HepG2 (cell line): ENCODE measurements at regions not wholly inside any gene's neighbourhood (a gene's known extent, or its start where the extent isn't known, plus 50 kb on each side); places are given as distances from the start of the nearest gene placed in this dataset.

Experiments used
- ATAC-seq: fragments of 200-7000 bp; cut with Tn5 transposase; 3 replicates; pipeline ENCODE4 v1.9.1; 2020; ENCODE audit warnings: mild to moderate bottlenecking, moderate library complexity
- BruUV-seq: library from RNA; stranded (reverse); fragments of 400-500 nt; replicated peaks from 2 replicates; lab custom pipeline; 2021; lab: Mats Ljungman, UMichigan
- CTCF ChIA-PET: fragments of 300-600 bp; formaldehyde crosslinking; extraction: SDS; loops from one replicate; lab custom pipeline; 2021; ENCODE audit warnings: low total read pairs, inconsistent platforms, low intra/inter-chr PET ratio; lab: Yijun Ruan, JAX
- POLR2A ChIA-PET: fragments of 350-600 bp; sonication (Branson Sonifier 250); formaldehyde crosslinking; loops from one replicate; lab custom pipeline; 2020; ENCODE audit warnings: antibody characterized with exemption, inconsistent platforms; lab: Yijun Ruan, JAX
- DNase-seq: peaks from one replicate; pipeline ENCODE4 v3.0.0-alpha.2; 2015; ENCODE audit warnings: low spot score
- FAIRE-seq: peaks from 3 replicates; lab custom pipeline; 2011; peaks lifted over from hg19 to GRCh38; lab: Jason Lieb, UNC
- H2AFZ ChIP-seq: one replicate; pipeline ENCODE4 v1.6.1; 2011; ENCODE audit warnings: low read length, inconsistent platforms
- H3K27ac ChIP-seq: fragments of 300-600 bp; 3 replicates; pipeline ENCODE4 v1.8.0; 2011; ENCODE audit warnings: mixed run types, mild to moderate bottlenecking, mixed read lengths, low read length, inconsistent platforms; ENCODE audit not compliant: insufficient read depth; ENCODE audit errors: extremely low read length
- H3K27me3 ChIP-seq, 2 experiments: fragments of 200-600 bp in 1 of 2; 2 replicates in 1 of 2; 3 replicates in 1 of 2; pipeline versions ENCODE4 v1.6.0 to v1.8.0; 2011; ENCODE audit warnings: low read length in 2 of 2, mild to moderate bottlenecking in 2 of 2, moderate library complexity in 2 of 2, inconsistent platforms in 1 of 2; ENCODE audit not compliant: insufficient read depth in 2 of 2, control insufficient read depth in 1 of 2
- H3K36me3 ChIP-seq, 2 experiments: fragments of 200-600 bp in 1 of 2; replicated peaks in 1 of 2; 2 replicates in 1 of 2; 3 replicates in 1 of 2; pipeline versions ENCODE4 v1.5.1 to v1.8.0; 2011; ENCODE audit warnings: low read length in 2 of 2, inconsistent platforms in 1 of 2; ENCODE audit not compliant: insufficient read depth in 2 of 2, control insufficient read depth in 1 of 2
- H3K4me1 ChIP-seq: 2 replicates; pipeline ENCODE4 v1.5.1; 2012; ENCODE audit warnings: low read length, inconsistent platforms; ENCODE audit not compliant: insufficient read depth
- H3K4me2 ChIP-seq: 2 replicates; pipeline ENCODE4 v1.6.0; 2011; ENCODE audit warnings: low read depth, low read length, inconsistent platforms
- H3K4me3 ChIP-seq, 3 experiments: fragments of 200-600 bp in 1 of 3; sonication (generic), shearing (Covaris generic) in 1 of 3; replicated peaks in 1 of 3; 2 replicates each; pipeline ENCODE4 v1.5.1; 2011 to 2016; ENCODE audit warnings: low read length in 3 of 3, inconsistent platforms in 2 of 3, low read depth in 2 of 3, mild to moderate bottlenecking in 2 of 3, control low read depth in 1 of 3, mixed read lengths in 1 of 3; ENCODE audit not compliant: insufficient read depth in 1 of 3
- H3K79me2 ChIP-seq: one replicate; pipeline ENCODE4 v1.6.1; 2011; ENCODE audit warnings: low read length, inconsistent platforms; ENCODE audit not compliant: insufficient read depth
- H3K9ac ChIP-seq: 2 replicates; pipeline ENCODE4 v1.6.0; 2011; ENCODE audit warnings: mild to moderate bottlenecking, low read depth, low read length, inconsistent platforms; ENCODE audit not compliant: insufficient read depth
- H3K9me3 ChIP-seq: 2 replicates; pipeline ENCODE4 v1.5.1; 2012; ENCODE audit warnings: mild to moderate bottlenecking, low read length
- H4K20me1 ChIP-seq: 2 replicates; pipeline ENCODE4 v1.6.0; 2011; ENCODE audit warnings: inconsistent platforms, mild to moderate bottlenecking, low read length, moderate library complexity; ENCODE audit not compliant: insufficient read depth
- FOXJ3 ChIP-seq: sonication (generic); formaldehyde crosslinking; IDR thresholded peaks from 2 replicates; pipeline ENCODE4 v1.4.0; 2020; ENCODE audit warnings: missing genetic modification reagents, mild to moderate bottlenecking, borderline replicate concordance
- IRX3 ChIP-seq: sonication (generic); formaldehyde crosslinking; IDR thresholded peaks from 2 replicates; pipeline ENCODE4 v1.8.1; 2023; ENCODE audit warnings: mild to moderate bottlenecking, low read depth, missing genetic modification reagents, borderline replicate concordance
- SIN3B ChIP-seq: fragments of 150-350 bp; IDR thresholded peaks from 2 replicates; pipeline ENCODE4 v1.6.1; 2014; ENCODE audit warnings: low read length
- SMAD1 ChIP-seq: sonication (generic); formaldehyde crosslinking; IDR thresholded peaks from 2 replicates; pipeline ENCODE4 v1.4.0; 2020; ENCODE audit warnings: missing genetic modification reagents, low read depth, mild to moderate bottlenecking, borderline replicate concordance
- SOX6 ChIP-seq, 2 experiments: fragments of 450-650 bp in 1 of 2; sonication (generic) in 1 of 2; formaldehyde crosslinking in 1 of 2; IDR thresholded peaks; 2 replicates each; pipeline versions ENCODE4 v1.4.0 to v1.6.1; 2017 to 2020; ENCODE audit warnings: antibody characterized with exemption in 1 of 2, mild to moderate bottlenecking in 1 of 2, missing genetic modification reagents in 1 of 2
- ZNF567 ChIP-seq: sonication (generic); formaldehyde crosslinking; IDR thresholded peaks from 2 replicates; pipeline ENCODE4 v1.8.1; 2023; ENCODE audit warnings: mild to moderate bottlenecking, missing genetic modification reagents, borderline replicate concordance
- ZNF589 ChIP-seq: sonication (generic); formaldehyde crosslinking; conservative IDR thresholded peaks from 2 replicates; pipeline ENCODE4 v1.8.0; 2022; ENCODE audit warnings: mild to moderate bottlenecking, moderate library complexity, missing genetic modification reagents
- ZSCAN20 ChIP-seq: sonication (generic); formaldehyde crosslinking; IDR thresholded peaks from 2 replicates; pipeline ENCODE4 v1.4.0; 2020; ENCODE audit warnings: missing genetic modification reagents, mild to moderate bottlenecking, borderline replicate concordance
- WGBS: methylation state at CpG from one replicate; pipeline ENCODE4 v1.1.6; 2017; ENCODE audit warnings: low lambda C conversion rate; 5-methylcytosine and 5-hydroxymethylcytosine counted together
- in situ Hi-C: cut with HindIII; loops from 2 replicates; pipeline ENCODE4 v1.10.0; 2017; ENCODE audit warnings: low pct_unique_long_range_greater_than_20kb; ENCODE audit not compliant: extremely low pct_ligation_motif_present
- intact Hi-C: fragments of 100-400 bp; cut with micrococcal nuclease; formaldehyde crosslinking; loops from one replicate; pipeline ENCODE4 v1.10.0; 2022; ENCODE audit not compliant: unreplicated experiment
- TF ChIP-seq, protein P1 (sequence below): sonication (generic); formaldehyde crosslinking; IDR thresholded peaks from 2 replicates; pipeline ENCODE4 v1.4.0; 2020; ENCODE audit warnings: missing genetic modification reagents, borderline replicate concordance
- TF ChIP-seq, protein P2 (sequence below): sonication (generic); formaldehyde crosslinking; IDR thresholded peaks from 2 replicates; pipeline ENCODE4 v1.4.0; 2020; ENCODE audit warnings: missing genetic modification reagents
- TF ChIP-seq, protein P3 (sequence below): sonication (generic); formaldehyde crosslinking; IDR thresholded peaks from 2 replicates; pipeline ENCODE4 v1.5.0; 2020; ENCODE audit warnings: mild to moderate bottlenecking, missing genetic modification reagents, borderline replicate concordance
- TF ChIP-seq, protein P4 (sequence below): sonication (generic); formaldehyde crosslinking; IDR thresholded peaks from 2 replicates; pipeline ENCODE4 v1.4.0; 2020; ENCODE audit warnings: missing genetic modification reagents

DNA sequence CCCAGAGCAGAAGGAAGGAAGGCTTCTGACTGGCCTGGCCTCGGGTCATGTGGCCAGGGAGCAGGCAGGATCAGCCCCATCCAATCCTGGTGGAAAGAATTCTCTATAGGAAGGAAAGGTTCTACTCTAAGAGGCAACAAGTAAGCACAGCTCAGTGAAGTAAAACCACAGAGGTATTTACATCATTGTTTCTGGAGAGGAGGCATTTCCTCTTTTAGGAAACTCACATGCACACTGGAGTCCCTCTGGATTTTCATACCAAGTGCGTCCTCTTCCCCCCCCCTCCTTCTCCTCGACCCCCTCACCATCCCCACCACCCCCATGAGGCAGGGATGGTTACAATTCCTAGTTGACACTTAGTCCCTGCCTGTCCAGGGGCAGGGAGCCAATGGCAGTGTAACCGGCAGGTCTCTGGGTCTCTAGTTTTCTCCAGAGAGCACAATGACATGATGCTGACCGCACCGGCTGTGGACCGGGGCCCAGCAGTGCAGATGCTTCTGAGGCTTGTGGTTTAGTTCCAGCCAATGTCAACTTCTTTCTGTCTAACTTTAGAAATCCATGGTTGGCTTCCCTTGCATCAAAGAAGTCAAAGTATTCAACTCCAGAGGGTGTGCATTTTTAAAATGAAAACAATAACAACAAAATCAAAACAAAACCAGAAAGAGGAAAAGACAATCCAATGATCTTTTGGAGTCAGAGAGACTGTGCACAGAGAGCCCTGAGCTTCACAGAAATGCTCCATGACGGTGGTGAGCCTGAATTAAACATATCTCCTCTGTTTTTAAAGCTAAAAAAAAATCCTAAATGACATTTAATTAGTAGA is 230.3 kb upstream of the TLE3 start:
- Histone ChIP-seq H3K4me1 (no peaks in the 10 kb centered on the region), H3K4me2 (no peak overlapping the region), H3K4me3 (no peak overlapping the region), H3K79me2 (no peaks in the 10 kb centered on the region), H3K27me3 (peaks cover 0 to 3% of the 10 kb centered on the region in 2 experiments; a peak in 1 of 5 replicates), H3K9me3 (no peaks in the 10 kb centered on the region), H3K9ac (no peak overlapping the region), H3K27ac (no peak overlapping the region), H3K36me3 (no peaks in the 10 kb centered on the region), H2AFZ (no peak overlapping the region), H4K20me1 (no peaks in the 10 kb centered on the region)
- no peak for ATAC-seq
- CTCF ChIA-PET, result no interaction called here
- BruUV-seq, result no TSS peak
- POLR2A ChIA-PET, result no interaction called here
- intact Hi-C loops, result no loop called here
- 44% methylated on average over 7 of the region's 8 CpGs for WGBS
- no peak for FAIRE-seq
- no peak for DNase-seq
- in situ Hi-C loops, result no loop called here
- TF ChIP-seq, protein P1, sequence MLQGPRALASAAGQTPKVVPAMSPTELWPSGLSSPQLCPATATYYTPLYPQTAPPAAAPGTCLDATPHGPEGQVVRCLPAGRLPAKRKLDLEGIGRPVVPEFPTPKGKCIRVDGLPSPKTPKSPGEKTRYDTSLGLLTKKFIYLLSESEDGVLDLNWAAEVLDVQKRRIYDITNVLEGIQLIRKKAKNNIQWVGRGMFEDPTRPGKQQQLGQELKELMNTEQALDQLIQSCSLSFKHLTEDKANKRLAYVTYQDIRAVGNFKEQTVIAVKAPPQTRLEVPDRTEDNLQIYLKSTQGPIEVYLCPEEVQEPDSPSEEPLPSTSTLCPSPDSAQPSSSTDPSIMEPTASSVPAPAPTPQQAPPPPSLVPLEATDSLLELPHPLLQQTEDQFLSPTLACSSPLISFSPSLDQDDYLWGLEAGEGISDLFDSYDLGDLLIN, result no peak
- TF ChIP-seq, protein P2, sequence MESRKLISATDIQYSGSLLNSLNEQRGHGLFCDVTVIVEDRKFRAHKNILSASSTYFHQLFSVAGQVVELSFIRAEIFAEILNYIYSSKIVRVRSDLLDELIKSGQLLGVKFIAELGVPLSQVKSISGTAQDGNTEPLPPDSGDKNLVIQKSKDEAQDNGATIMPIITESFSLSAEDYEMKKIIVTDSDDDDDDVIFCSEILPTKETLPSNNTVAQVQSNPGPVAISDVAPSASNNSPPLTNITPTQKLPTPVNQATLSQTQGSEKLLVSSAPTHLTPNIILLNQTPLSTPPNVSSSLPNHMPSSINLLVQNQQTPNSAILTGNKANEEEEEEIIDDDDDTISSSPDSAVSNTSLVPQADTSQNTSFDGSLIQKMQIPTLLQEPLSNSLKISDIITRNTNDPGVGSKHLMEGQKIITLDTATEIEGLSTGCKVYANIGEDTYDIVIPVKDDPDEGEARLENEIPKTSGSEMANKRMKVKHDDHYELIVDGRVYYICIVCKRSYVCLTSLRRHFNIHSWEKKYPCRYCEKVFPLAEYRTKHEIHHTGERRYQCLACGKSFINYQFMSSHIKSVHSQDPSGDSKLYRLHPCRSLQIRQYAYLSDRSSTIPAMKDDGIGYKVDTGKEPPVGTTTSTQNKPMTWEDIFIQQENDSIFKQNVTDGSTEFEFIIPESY (CRISPR knock-in tag), result no peak
- TF ChIP-seq, protein P3, sequence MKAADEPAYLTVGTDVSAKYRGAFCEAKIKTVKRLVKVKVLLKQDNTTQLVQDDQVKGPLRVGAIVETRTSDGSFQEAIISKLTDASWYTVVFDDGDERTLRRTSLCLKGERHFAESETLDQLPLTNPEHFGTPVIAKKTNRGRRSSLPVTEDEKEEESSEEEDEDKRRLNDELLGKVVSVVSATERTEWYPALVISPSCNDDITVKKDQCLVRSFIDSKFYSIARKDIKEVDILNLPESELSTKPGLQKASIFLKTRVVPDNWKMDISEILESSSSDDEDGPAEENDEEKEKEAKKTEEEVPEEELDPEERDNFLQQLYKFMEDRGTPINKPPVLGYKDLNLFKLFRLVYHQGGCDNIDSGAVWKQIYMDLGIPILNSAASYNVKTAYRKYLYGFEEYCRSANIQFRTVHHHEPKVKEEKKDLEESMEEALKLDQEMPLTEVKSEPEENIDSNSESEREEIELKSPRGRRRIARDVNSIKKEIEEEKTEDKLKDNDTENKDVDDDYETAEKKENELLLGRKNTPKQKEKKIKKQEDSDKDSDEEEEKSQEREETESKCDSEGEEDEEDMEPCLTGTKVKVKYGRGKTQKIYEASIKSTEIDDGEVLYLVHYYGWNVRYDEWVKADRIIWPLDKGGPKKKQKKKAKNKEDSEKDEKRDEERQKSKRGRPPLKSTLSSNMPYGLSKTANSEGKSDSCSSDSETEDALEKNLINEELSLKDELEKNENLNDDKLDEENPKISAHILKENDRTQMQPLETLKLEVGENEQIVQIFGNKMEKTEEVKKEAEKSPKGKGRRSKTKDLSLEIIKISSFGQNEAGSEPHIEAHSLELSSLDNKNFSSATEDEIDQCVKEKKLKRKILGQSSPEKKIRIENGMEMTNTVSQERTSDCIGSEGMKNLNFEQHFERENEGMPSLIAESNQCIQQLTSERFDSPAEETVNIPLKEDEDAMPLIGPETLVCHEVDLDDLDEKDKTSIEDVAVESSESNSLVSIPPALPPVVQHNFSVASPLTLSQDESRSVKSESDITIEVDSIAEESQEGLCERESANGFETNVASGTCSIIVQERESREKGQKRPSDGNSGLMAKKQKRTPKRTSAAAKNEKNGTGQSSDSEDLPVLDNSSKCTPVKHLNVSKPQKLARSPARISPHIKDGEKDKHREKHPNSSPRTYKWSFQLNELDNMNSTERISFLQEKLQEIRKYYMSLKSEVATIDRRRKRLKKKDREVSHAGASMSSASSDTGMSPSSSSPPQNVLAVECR, result no peak
- TF ChIP-seq ZNF589 (CRISPR knock-in tag), result no peak
- no peak for TF ChIP-seq SIN3B
- TF ChIP-seq, protein P4, sequence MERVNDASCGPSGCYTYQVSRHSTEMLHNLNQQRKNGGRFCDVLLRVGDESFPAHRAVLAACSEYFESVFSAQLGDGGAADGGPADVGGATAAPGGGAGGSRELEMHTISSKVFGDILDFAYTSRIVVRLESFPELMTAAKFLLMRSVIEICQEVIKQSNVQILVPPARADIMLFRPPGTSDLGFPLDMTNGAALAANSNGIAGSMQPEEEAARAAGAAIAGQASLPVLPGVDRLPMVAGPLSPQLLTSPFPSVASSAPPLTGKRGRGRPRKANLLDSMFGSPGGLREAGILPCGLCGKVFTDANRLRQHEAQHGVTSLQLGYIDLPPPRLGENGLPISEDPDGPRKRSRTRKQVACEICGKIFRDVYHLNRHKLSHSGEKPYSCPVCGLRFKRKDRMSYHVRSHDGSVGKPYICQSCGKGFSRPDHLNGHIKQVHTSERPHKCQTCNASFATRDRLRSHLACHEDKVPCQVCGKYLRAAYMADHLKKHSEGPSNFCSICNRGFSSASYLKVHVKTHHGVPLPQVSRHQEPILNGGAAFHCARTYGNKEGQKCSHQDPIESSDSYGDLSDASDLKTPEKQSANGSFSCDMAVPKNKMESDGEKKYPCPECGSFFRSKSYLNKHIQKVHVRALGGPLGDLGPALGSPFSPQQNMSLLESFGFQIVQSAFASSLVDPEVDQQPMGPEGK (CRISPR knock-in tag), result no peak
- TF ChIP-seq ZSCAN20 (CRISPR knock-in tag), result no peak
- TF ChIP-seq SOX6 (IDR thresholded peaks at IDR 0.05), result no peak
- no peak for TF ChIP-seq SOX6 (CRISPR knock-in tag; IDR thresholded peaks at IDR 0.05)
- no peak for TF ChIP-seq IRX3 (CRISPR knock-in tag)
- TF ChIP-seq FOXJ3 (CRISPR knock-in tag), result no peak
- no peak for TF ChIP-seq SMAD1 (CRISPR knock-in tag)
- TF ChIP-seq ZNF567 (CRISPR knock-in tag), result no peak
